Fibroblast of skin of abdomen (primary cell): ENCODE measurements at regions not wholly inside any gene's neighbourhood (a gene's known extent, or its start where the extent isn't known, plus 50 kb on each side); places are given as distances from the start of the nearest gene placed in this dataset.
"Not testable (repeated sequence)": the region's sequence is repeated elsewhere in the genome, so short reads cannot be mapped to it uniquely, and the experiment has no call there.

Source experiments
- DNase-seq: peaks from one replicate; pipeline ENCODE4 v3.0.0-alpha.2; 2013

DNA sequence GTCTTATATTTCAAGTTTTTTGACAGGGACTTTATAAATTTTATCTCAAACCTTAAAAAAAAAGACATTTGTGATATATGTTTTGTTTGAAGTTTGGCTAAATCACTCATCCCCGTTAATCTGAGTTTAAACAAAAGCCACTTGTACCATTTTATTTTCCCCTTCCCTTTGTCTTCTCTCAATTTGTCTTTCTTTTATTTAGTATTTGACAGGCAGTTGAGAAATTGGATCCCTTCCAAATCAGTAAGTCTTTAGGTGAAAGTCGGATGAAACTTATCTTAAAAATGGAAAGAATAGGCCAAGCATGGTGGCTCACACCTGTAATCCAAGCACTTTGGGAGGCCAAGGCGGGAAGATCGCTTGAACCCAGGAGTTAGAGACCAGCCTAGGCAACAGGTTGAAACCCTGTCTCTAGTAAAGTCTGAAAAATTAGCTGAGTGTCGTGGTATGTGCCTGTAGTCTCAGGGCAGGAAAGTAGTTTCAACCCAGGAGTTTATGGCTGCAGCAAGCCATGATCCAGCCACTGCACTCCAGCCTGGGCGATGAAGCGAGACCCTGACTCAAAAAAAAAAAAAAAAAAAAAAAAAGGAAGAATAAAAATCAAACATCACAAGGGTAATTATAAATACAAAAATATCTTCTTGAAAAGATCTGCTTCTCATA is 394.6 kb upstream of the TPM1 start:
- DNase-seq = no peak

DNA sequence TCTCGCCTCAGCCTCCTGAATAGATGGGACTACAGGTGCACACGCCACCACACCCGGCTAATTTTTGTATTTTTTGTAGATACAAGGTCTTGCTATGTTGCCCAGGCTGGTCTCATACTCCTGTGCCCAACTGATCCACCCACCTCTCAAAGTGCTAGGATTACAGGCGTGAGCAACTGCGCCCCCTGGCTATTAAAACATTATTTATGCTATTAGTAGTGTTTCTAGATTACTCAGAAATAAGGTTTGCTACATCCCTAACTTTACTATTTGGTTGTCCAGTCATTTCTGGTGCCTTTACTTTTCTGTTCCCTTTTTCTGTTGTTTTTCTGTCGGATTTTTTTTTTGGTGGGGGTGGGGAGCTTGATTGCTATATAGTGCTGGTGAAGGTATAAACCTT is 393.6 kb upstream of the TPM1 start:
- no peak for DNase-seq

DNA sequence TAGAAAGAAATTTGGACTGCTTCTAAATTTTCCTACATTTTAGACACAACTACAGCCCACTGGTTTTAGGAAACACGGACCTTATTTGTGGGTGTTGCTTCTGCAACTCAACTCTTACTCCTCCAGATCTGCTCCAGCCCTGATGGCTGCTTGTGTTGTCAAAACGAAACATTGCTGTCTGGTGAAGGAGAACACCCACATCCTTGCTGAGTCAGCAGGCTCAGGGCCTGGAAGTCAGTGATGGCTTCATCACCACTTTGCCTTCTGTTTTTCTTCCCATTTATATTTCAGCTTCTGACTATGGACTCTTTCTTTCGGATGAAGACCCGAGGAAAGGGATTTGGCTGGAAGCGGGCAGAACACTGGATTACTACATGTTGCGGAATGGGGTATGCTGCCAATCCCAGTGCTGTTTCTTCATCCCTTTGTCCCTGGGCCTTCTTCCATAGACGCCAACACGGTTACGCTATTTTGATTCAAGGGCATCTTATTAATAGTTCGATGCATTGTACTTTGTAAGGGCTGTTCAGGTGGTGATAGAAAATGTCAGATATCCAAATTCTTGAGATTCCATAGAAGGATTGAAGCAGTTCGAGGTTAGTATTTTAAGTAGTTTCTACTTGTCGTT is 392.6 kb upstream of the TPM1 start:
- peak; percentile 62 for DNase-seq

DNA sequence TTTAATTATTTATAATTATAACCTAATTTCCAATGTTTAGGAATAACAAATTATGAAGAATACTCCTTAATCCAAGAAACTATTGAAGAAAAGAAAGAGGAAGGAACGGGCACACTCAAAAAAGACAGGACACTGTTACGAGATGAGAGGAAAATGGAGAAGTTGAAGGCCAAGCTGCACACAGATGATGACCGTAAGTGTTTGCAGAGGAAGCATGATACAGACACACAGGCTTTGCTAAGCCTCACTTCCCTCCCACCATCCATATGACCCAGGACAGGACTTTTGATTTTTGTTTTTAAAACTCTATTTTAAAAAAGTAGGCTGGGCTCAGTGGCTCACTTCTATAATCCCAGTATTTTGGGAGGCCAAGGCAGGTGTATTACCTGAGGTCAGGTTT is 389.4 kb upstream of the TPM1 start:
- DNase-seq = no peak

DNA sequence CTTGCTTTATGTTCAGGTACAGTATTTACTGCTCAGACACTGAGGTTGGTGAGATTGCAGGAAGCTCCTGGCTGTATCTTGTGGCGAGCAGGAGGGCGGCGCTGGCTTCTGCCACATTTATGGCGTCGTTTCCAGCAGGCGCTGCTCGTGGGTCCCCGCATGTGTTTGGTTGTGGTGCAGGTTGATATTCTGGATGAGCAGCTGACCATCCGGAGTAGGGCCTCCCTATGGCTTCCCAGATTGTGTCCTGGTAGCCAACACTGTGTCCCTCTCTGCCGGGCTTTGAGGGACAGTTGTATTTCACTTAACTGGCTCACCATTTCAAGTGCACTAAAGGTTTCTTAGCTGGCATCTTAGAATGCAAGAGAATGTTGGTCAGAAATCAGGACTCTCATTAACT is 386.5 kb upstream of the TPM1 start:
- no peak for DNase-seq

DNA sequence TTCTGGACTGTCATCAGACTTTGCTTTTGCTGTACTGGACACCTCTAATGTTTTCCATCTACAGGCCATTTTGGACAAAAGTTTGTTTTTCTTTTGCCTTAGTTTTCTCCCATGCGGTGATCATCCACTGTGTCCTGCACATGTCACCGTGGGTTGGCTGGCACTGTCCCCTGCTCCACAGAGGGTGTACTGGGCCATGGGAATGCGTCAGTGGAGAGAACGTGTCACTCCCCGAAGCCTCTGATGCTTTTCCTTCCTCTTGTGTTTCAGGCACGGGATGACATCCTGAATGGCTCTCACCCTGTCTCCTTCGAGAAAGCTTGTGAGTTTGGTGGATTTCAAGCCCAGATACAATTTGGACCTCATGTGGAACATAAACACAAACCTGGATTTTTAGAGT is 385.0 kb upstream of the TPM1 start:
- not testable (repeated sequence) for DNase-seq

DNA sequence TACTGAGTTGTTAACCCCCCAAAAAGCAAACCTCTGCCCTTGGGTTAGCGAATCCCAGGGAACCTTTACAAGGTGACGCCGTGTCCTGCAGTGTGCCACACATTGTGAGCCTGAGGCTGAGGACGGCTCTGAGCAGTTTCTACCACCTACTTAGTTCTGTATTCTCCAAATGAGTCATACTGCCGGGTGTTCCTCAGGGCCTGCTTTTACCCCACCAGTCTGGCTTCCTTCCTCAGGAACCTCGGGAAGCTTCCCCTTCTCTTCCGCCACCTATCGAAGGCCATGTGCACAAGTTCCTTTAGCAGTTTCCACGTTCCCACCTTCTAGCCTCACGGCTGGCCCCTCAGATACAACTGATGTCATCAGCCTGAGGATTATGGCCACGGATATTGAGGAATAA is 384.0 kb upstream of the TPM1 start:
- no peak for DNase-seq

DNA sequence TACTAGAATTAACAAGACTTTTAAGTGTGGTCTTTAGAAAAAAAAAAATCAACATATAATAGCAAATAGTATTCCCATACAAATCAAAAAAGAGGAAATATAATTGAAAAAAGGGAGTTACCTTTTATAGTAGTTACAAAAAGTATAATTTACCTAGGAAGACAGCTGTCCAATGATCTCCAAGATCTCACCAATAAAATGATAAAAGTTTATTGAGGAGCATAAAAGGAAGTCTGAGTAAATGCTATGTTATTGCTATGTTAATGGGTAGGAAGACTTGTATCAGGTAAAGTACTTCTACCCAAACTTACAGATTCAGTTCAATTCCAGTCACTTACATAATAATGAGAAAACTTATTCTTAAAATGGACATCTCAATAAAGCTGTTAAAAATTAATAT is 379.0 kb upstream of the TPM1 start:
- no peak for DNase-seq

DNA sequence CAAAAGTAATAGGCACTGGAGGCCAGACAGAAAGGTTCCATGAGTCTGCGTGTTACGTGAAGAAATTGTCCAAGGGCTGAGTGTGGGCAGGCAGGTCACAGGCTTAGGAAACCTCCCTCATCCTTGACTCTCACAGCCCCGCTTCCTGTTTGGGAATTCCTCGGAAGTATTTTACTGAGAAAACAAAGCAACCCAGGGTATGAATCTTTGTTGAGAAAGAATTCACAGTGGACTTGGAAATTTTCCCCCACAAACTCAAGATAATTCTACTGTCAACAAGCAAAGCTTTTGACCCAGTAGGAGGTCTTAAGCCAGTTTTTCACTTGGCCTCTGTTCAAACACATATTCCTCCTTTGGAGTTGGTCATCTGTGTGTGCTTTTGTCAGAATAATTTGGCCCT is 377.1 kb upstream of the TPM1 start:
- no peak for DNase-seq

DNA sequence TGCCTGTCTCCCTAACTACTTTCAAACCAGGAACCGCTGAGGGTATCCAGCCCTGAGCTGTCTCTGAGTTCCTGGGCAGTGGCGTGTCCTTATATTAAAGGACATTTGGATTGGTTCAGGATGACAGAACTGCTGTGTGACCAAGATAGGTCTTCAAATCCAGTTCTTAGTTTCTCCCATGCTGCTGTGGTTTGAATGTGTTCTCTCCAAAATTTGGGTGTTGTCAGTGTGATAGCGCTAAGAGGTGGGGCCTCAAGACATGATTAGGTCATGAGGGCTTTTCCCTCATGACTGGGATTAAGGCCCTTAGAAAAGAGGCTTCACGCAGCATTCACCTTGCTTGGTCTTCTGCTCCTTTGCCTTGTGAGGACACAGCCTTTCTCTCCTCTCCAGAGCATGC is 376.5 kb upstream of the TPM1 start:
- DNase-seq = no peak

DNA sequence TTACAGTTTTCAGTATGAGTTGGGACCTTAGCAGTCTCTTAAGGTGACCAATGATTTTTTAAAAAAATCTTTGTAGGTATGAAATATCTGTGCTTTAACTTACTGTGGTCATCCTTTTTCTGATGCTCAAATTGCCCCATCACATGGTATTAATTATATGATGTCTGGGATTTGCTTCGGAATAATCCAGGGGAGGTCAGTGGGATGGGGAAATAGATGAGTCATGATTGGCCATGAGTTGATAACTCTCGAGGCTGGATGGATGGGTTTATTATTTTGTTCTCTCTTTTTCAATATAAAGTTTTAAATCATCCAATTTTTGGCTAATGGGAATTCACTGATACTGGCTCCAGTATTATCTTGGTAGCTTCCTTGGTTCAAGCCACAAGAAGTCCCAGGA is 370.3 kb upstream of the TPM1 start:
- DNase-seq = peak; percentile 85

DNA sequence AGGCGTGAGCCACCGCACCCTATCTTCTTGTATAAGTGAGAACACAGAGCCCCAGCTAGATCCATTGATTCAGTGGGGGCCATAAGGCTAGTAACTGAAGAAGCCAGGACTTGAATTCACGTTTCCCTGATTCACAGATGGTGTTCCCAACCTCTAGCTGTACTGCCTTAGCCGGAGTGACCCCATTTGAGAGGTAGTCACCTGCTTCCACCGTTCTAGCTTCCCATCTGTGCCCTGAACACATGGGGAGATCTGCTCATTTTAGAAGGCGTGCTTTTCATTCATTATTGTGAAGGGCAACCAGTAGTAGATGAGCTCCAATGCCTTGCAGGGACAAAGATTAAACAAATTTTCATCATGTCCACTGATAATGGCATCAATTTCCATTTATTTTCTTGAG is 365.7 kb upstream of the TPM1 start:
- no peak for DNase-seq

DNA sequence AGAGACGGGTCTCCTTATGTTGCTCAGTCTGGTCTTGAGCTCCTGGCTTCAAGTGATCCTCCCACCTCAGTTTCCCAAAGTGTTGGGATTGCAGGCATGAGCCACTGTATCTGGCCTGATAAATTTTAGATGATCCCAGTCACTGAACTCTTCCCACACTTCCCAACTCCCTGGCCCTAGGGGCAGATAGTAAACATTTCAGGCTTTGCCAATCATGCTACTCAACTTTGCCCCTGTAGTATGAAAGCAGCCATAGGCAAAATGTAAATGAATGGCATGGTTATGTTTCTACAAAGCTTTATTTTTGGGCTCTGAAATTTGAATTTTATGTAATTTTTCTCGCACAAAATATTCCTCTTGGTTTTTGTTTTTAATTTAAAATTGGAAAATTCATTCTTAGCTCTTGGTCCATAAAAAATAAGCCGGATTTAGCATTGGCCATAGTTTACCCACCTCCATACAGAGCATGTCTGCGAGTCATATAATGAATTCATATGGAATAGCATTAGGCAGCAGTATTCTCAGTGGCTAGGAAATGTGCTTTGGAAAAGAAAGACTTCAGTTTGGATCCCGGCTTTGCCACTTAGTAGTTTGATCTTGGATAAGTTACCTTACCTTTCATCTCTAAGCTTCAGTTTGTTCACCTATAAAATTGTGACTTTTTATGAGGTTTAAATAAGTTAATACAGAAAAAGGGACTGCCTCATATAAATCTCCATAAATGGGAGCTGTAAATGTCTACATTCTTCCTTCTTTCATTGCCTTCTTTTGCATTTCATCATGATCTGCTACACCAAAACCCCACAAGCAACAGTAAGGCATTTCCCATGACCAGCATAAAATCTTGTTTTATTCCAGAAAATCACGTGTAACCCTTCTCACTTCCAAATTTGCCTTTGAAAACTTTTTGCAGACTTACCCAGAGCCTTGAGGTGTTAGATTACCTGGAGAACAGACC is 360.3 kb upstream of the TPM1 start:
- no peak for DNase-seq

DNA sequence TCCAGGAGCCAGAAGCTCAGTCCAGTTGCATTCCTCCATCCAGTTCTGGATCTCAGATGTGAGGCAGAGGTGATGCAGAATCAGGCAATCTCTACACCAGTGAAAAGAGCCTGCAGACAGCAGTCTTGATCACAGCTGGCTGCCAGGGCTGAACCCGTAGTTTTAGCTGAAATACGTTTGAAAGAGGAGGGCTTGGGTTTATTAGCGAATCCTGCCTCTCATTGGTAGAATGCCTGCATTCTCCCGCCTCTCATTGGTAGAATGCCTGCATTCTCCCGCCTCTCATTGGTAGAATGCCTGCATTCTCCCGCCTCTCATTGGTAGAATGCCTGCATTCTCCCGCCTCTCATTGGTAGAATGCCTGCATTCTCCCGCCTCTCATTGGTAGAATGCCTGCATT is 359.4 kb upstream of the TPM1 start:
- DNase-seq = not testable (repeated sequence)

DNA sequence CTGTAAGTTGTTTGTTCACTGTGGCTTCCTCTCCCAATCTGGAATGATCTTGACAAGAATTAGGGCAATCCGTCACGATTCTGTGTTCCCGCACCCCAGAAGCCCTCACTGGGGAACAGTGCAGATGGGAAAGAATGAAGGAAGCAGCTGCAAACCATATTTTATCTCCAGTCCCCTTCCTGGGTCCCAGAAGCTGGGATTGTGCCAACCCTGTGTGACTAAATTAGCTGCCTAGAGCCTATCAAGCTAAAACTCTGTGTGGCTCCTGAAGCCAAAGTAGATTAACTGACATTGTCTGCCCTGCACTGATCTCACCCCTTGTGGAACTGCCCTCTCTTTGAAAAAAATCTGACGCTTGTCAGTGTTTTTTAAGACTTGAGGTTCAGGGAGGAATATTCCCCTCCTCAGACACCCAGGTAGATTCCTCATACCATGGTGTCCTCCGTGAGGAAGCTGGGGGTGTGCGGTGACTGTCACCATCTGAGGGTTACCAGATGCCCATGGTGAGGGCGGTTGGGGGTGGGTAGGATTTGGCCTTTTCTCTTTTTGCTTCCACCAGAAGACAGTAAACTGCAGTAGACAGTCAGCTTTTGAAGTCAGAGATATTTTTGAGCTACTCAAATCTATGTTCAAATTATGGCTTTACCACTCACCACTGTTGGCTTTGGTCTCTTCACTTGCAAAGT is 358.3 kb upstream of the TPM1 start:
- DNase-seq = no peak

DNA sequence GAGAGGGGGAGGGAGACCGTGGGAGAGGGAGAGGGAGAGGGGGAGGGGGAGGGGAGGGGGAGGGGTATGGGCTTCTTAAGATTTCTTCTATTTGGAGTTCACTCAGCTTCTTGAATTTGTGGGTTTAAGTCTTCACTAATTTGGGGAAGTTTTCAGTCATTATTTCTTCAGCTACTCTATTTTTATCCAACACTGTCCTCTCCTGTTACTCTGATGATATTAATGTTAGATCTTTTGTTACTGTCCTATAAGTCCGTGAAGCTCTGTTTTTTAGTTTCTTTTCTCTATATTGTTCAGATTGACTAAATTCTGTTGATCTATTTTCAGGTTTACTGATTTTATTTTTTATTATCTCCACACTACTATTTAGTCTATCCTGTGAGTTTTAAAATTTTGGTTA is 351.5 kb upstream of the TPM1 start:
- DNase-seq = no peak

DNA sequence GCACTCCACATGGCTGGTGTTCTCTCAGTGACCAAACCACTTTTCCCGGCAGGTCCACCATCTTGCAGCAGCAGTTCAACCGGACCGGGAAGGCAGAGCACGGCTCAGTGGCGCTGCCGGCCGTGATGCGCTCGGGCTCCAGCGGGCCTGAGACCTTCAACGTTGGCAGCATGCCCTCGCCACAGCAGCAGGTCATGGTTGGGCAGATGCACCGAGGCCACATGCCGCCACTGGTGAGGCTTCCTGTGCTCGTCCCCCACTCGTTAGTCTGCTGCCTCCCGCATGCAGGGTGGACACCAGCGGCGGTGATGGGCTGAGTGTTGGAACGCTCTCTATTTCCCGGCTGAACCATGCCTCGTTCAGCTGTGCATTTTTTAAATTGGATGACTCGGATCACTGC is 344.9 kb upstream of the TPM1 start:
- no peak for DNase-seq

DNA sequence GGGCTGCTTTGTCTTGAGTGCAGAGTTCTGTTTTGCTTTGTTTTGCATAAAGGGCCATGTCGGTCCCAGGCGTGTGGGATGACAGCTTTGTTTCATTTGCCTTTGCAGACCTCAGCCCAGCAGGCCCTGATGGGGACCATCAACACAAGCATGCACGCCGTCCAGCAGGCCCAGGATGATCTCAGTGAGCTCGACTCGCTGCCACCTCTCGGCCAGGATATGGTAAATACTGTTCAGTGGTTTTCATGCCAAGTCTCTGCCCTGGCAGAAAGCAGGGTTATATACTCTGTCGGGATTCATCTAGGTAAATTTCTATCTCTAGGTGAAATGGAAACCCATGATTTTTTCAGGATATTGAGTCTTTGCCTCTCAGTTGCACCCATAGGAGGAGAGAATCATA is 343.9 kb upstream of the TPM1 start:
- DNase-seq = no peak

DNA sequence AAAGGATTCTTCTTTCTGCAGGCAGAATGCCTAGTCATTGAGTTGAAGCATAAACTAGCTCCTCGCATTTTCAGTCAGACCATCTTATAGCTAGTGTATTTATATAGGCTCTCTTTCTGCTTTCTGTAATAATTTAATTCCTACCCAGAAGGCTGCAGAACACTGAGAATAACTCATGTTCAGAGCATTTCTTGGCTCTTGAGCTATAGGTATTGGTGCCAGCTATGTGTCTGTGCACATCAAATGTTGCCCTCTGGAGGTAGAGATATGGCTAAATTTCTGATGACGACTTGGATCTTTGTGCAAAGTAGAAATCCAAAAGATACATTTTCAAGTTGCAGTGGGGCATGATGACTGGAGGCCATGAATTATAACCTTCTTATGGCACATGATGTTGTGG is 336.2 kb upstream of the TPM1 start:
- peak; percentile 18 for DNase-seq

DNA sequence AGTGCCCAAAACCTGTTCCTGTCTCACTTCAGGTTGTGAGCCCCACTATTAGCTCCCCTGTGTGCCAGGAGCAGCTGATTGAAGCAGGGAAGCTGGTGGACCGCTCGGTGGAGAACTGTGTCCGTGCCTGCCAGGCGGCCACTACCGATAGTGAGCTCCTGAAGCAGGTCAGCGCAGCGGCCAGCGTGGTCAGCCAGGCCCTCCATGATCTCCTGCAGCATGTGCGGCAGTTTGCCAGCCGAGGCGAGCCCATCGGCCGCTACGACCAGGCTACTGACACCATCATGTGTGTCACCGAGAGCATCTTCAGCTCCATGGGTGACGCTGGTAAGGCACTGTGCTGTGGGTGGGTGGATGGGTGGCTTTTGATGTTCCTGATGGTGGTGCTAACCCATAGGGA is 334.1 kb upstream of the TPM1 start:
- DNase-seq = no peak

DNA sequence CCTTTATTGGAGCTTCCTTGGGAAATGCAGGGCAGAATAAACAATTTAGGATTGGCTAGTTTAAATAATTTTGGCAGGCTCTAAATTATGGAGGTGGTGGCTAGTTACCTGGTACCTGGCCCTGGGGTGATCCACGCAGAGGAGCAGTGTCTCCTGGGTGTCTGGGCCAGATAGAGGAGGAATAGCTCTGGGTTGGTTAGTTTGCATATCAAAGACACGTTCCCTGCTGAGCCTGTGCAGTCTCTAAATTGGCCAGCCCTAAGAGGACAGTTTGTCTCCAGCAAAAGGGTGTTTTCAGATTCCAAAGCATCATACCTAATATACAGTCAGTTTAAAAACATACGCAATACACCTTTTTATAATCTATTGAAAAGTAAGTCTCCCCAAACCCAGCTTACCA is 333.3 kb upstream of the TPM1 start:
- DNase-seq = no peak

DNA sequence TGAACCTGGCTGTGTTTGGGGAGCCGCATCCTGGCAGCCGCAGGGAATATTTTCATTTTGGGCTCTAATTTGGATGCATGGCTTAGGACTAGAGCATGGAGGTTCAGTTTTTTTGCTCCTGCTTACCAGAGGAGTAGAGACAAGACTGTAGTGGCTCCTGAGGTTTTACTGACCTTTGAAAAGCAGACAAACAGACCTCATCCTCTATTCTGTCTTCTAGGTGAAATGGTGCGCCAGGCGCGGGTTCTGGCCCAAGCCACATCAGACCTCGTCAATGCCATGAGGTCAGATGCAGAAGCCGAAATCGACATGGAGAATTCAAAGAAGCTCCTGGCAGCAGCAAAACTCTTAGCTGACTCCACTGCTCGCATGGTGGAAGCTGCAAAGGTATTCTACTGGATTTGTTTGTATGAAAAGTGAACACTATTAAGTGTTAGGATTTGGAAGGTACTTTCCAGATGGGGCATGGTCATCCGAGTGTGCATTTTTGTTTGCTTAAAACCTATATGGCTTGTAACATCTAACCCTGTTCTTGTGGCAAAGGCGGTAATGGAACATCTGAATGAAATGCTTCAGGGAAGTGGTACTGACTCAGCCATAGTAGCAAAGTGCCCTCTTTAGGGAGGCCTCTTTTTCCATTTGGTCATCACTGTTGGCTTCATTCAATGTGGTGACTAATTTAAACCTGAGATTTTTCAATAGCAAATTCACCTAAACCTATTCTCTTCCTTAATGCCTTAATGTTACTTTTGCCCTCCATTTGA is 330.7 kb upstream of the TPM1 start:
- no peak for DNase-seq
